Esophagus squamous epithelium (tissue), 4 donors: ENCODE measurements at regions not wholly inside any gene's neighbourhood (a gene's known extent, or its start where the extent isn't known, plus 50 kb on each side); places are given as distances from the start of the nearest gene placed in this dataset.

Experiments
- CTCF ChIP-seq, 6 experiments: fragments of 450-650 bp in 4 of 6; fragments of 200-600 bp in 2 of 6; sonication (generic) in 2 of 6; IDR thresholded peaks; one replicate each; pipeline ENCODE4 v1.5.1; 2016 to 2019; ENCODE audit warnings: antibody characterized with exemption in 6 of 6, mild to moderate bottlenecking in 4 of 6, moderate library complexity in 4 of 6
- POLR2A ChIP-seq, 4 donors: fragments of 450-650 bp; IDR thresholded peaks; one replicate each; pipeline ENCODE4 v1.6.1; 2017; ENCODE audit warnings: antibody characterized with exemption in 4 of 4, mild to moderate bottlenecking in 4 of 4, moderate library complexity in 3 of 4

- no peak for TF ChIP-seq CTCF (IDR thresholded peaks at IDR 0.05)
- TF ChIP-seq POLR2A (IDR thresholded peaks at IDR 0.05), result no peak
Observed at GRCh38 chr12:88945051-88945732, 364.9 kb upstream of the KITLG start.
